ENCODE measurements at regions not wholly inside any gene's neighbourhood (a gene's known extent, or its start where the extent isn't known, plus 50 kb on each side); places are given as distances from the start of the nearest gene placed in this dataset.

DNA sequence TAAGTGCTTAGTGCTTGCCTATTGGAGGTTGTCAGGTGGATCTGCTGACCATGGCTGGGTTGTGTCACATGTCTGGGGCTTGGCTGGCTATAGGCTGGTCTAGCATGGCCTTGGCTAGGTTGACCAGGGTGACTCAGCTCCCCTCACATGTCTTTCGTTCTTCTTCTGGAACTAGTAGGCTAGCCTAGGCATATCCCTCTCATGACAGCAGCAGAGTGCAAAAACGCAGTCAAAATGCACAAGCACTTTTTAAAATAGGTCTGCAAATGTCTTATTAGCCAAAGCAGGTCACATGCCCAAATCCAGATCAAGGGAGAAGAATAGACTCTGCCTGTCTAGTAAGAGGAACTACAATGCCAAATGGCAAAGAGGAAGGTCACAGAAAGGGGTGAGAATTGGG lies 179.7 kb upstream of the ACVR2A start:
- no peak overlapping the region for H3K27ac ChIP-seq (ENCODE audit: low read depth in 2 of 2, low read length in 2 of 2)
- H3K4me3 ChIP-seq (ENCODE audit: low read length in 3 of 3): no peak overlapping the region
- TF ChIP-seq, protein P1, sequence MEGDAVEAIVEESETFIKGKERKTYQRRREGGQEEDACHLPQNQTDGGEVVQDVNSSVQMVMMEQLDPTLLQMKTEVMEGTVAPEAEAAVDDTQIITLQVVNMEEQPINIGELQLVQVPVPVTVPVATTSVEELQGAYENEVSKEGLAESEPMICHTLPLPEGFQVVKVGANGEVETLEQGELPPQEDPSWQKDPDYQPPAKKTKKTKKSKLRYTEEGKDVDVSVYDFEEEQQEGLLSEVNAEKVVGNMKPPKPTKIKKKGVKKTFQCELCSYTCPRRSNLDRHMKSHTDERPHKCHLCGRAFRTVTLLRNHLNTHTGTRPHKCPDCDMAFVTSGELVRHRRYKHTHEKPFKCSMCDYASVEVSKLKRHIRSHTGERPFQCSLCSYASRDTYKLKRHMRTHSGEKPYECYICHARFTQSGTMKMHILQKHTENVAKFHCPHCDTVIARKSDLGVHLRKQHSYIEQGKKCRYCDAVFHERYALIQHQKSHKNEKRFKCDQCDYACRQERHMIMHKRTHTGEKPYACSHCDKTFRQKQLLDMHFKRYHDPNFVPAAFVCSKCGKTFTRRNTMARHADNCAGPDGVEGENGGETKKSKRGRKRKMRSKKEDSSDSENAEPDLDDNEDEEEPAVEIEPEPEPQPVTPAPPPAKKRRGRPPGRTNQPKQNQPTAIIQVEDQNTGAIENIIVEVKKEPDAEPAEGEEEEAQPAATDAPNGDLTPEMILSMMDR (IDR thresholded peaks at IDR 0.05; ENCODE audit: borderline replicate concordance, extremely low read depth, insufficient read depth): no peak
- FAIRE-seq: no peak
- no peaks in the 10 kb centered on the region for H3K36me3 ChIP-seq (ENCODE audit: control insufficient read depth in 2 of 3, insufficient read depth in 3 of 3, low read length in 3 of 3)
- no peaks in the 10 kb centered on the region for H3K27me3 ChIP-seq (ENCODE audit: control insufficient read depth, insufficient read depth, low read length)
- no peaks in the 10 kb centered on the region for H3K9me3 ChIP-seq (ENCODE audit: control insufficient read depth in 2 of 3, insufficient read depth in 1 of 3, low read length in 3 of 3)
- intact Hi-C loops (cut with DNase I): no loop called here
- no peak for DNase-seq
- no peaks in the 10 kb centered on the region for H3K4me1 ChIP-seq (ENCODE audit: control insufficient read depth in 2 of 3, insufficient read depth in 2 of 3, low read depth in 1 of 3, low read length in 3 of 3)
- H3K9ac ChIP-seq (ENCODE audit: low read length in 3 of 3): no peak overlapping the region

GRCh38 chr2:147663962-147664361 lies 180.9 kb upstream of the ACVR2A start:
- no peak for FAIRE-seq
- Histone ChIP-seq H3K9me3 (ENCODE audit: control insufficient read depth in 2 of 3, insufficient read depth in 1 of 3, low read length in 3 of 3) (no peaks in the 10 kb centered on the region), H3K27me3 (ENCODE audit: control insufficient read depth, insufficient read depth, low read length) (no peaks in the 10 kb centered on the region), H3K36me3 (ENCODE audit: control insufficient read depth in 2 of 3, insufficient read depth in 3 of 3, low read length in 3 of 3) (no peaks in the 10 kb centered on the region), H3K9ac (ENCODE audit: low read length in 3 of 3) (no peak overlapping the region), H3K4me3 (ENCODE audit: low read length in 3 of 3) (no peak overlapping the region), H3K27ac (ENCODE audit: low read depth in 2 of 2, low read length in 2 of 2) (no peak overlapping the region), H3K4me1 (ENCODE audit: control insufficient read depth in 2 of 3, insufficient read depth in 2 of 3, low read depth in 1 of 3, low read length in 3 of 3) (no peaks in the 10 kb centered on the region)
- intact Hi-C loops (cut with DNase I): no loop called here
- no peak for DNase-seq
- TF ChIP-seq, protein P1 (IDR thresholded peaks at IDR 0.05; ENCODE audit: borderline replicate concordance, extremely low read depth, insufficient read depth): no peak

GRCh38 chr2:147663153-147663961 lies 181.5 kb upstream of the ACVR2A start:
- no peak for FAIRE-seq

More at GRCh38 chr2:147663153-147663961, 181.5 kb upstream of the ACVR2A start:
- Histone ChIP-seq H3K27ac (ENCODE audit: low read depth in 2 of 2, low read length in 2 of 2) (no peak overlapping the region), H3K9ac (ENCODE audit: low read length in 3 of 3) (no peak overlapping the region), H3K4me3 (ENCODE audit: low read length in 3 of 3) (no peak overlapping the region), H3K4me1 (ENCODE audit: control insufficient read depth in 2 of 3, insufficient read depth in 2 of 3, low read depth in 1 of 3, low read length in 3 of 3) (no peaks in the 10 kb centered on the region), H3K36me3 (ENCODE audit: control insufficient read depth in 2 of 3, insufficient read depth in 3 of 3, low read length in 3 of 3) (no peaks in the 10 kb centered on the region), H3K9me3 (ENCODE audit: control insufficient read depth in 2 of 3, insufficient read depth in 1 of 3, low read length in 3 of 3) (no peaks in the 10 kb centered on the region), H3K27me3 (ENCODE audit: control insufficient read depth, insufficient read depth, low read length) (no peaks in the 10 kb centered on the region)
- intact Hi-C loops (cut with DNase I): no loop called here
- no peak for DNase-seq
- TF ChIP-seq, protein P1 (IDR thresholded peaks at IDR 0.05; ENCODE audit: borderline replicate concordance, extremely low read depth, insufficient read depth): no peak

All from kidney (tissue), 13 donors.